ENCODE measurements at regions not wholly inside any gene's neighbourhood (a gene's known extent, or its start where the extent isn't known, plus 50 kb on each side); places are given as distances from the start of the nearest gene placed in this dataset.
A peak's percentile ranks its signal among the peaks of the same experiment; 100 is the strongest.

DNA sequence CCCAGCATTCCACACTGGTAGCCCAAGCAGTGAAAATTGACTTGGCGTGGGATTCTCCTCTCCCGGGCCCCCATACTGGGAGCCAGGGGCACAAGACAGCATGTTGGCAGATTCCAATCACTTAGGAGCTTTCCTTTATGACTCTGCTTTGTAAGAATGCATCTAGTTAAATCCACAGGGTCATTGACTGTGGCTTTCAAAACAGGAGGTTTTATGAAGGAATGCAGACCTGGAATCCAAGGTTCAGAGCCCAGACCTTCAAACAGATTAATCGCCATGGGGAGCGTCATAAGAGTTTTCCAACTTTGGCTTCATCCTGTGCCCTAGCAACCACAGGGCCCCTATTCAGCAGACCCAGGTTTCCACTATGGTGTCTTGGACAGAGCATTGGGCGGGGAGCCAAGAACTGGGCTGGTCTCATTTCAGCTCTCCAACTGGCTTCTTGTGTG is 76.4 kb upstream of the RMST start:
- TF ChIP-seq, protein P1, sequence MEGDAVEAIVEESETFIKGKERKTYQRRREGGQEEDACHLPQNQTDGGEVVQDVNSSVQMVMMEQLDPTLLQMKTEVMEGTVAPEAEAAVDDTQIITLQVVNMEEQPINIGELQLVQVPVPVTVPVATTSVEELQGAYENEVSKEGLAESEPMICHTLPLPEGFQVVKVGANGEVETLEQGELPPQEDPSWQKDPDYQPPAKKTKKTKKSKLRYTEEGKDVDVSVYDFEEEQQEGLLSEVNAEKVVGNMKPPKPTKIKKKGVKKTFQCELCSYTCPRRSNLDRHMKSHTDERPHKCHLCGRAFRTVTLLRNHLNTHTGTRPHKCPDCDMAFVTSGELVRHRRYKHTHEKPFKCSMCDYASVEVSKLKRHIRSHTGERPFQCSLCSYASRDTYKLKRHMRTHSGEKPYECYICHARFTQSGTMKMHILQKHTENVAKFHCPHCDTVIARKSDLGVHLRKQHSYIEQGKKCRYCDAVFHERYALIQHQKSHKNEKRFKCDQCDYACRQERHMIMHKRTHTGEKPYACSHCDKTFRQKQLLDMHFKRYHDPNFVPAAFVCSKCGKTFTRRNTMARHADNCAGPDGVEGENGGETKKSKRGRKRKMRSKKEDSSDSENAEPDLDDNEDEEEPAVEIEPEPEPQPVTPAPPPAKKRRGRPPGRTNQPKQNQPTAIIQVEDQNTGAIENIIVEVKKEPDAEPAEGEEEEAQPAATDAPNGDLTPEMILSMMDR (IDR thresholded peaks at IDR 0.05), result no peak
- TF ChIP-seq TCF7L2 (IDR thresholded peaks at IDR 0.05; ENCODE audit: low read depth, low read length), result peak; percentile 56; the same call in 1 of the 2 replicates
- no peak overlapping the region for H3K4me3 ChIP-seq (ENCODE audit: low read depth in 2 of 2, low read length in 2 of 2)
- H3K4me1 ChIP-seq (ENCODE audit: control insufficient read depth, insufficient read depth, low read length), result no peaks in the 10 kb centered on the region
- BruUV-seq (replicated peaks), result no TSS peak
- DNase-seq (ENCODE audit: low read depth, low spot score), result no peak
- POLR2A ChIA-PET, result no interaction called here
- CTCF ChIA-PET, result no interaction called here
- in situ Hi-C loops (cut with HindIII; ENCODE audit: low pct_unique_long_range_greater_than_20kb, low sequenced_read_pairs) (no loop called here), intact Hi-C loops (cut with micrococcal nuclease; ENCODE audit: unreplicated experiment) (no loop called here)
- H3K27me3 ChIP-seq (ENCODE audit: control insufficient read depth, insufficient read depth, low read length), result no peaks in the 10 kb centered on the region
- no peaks in the 10 kb centered on the region; the same call in 1 of the 2 replicates for H3K36me3 ChIP-seq (ENCODE audit: control insufficient read depth, insufficient read depth, low read length)
- no peaks in the 10 kb centered on the region for H3K9me3 ChIP-seq (ENCODE audit: control insufficient read depth, insufficient read depth, low read depth, low read length)
- no peak overlapping the region for H3K27ac ChIP-seq (ENCODE audit: low read length)
- ATAC-seq, result peak; percentile 48; the same call in 1 of the 2 replicates

DNA sequence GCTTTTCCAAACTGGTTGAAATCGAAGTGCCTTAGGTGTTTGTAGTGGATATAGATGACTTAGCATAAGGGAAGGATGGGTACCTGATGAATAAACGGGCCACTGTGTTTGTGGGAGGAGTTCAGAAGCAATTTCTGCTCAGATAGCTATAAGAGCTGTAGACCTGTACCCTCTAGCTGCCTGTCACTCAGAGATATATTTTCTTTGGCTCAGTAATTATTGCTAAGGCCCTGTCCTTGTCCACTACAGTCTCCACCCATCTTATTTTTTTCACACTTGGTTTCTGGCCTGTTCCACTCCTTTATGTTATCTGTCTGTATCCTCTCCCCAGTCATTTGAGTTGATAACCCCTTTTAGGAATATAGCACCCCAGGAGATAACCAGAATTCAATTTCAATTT is 74.8 kb upstream of the RMST start:
- H3K27me3 ChIP-seq (ENCODE audit: control insufficient read depth, insufficient read depth, low read length), result no peaks in the 10 kb centered on the region
- intact Hi-C loops (cut with micrococcal nuclease; ENCODE audit: unreplicated experiment) (no loop called here), in situ Hi-C loops (cut with HindIII; ENCODE audit: low pct_unique_long_range_greater_than_20kb, low sequenced_read_pairs) (no loop called here)
- ATAC-seq (no peak), DNase-seq (ENCODE audit: low read depth, low spot score) (no peak)
- TF ChIP-seq SIN3A (IDR thresholded peaks at IDR 0.05; ENCODE audit: borderline replicate concordance, insufficient read depth, low read depth, low read length) (no peak), POLR2AphosphoS5 (IDR thresholded peaks at IDR 0.05; ENCODE audit: low read depth, low read length) (no peak), TCF7L2 (IDR thresholded peaks at IDR 0.05; ENCODE audit: low read depth, low read length) (no peak)
- TF ChIP-seq, protein P2, sequence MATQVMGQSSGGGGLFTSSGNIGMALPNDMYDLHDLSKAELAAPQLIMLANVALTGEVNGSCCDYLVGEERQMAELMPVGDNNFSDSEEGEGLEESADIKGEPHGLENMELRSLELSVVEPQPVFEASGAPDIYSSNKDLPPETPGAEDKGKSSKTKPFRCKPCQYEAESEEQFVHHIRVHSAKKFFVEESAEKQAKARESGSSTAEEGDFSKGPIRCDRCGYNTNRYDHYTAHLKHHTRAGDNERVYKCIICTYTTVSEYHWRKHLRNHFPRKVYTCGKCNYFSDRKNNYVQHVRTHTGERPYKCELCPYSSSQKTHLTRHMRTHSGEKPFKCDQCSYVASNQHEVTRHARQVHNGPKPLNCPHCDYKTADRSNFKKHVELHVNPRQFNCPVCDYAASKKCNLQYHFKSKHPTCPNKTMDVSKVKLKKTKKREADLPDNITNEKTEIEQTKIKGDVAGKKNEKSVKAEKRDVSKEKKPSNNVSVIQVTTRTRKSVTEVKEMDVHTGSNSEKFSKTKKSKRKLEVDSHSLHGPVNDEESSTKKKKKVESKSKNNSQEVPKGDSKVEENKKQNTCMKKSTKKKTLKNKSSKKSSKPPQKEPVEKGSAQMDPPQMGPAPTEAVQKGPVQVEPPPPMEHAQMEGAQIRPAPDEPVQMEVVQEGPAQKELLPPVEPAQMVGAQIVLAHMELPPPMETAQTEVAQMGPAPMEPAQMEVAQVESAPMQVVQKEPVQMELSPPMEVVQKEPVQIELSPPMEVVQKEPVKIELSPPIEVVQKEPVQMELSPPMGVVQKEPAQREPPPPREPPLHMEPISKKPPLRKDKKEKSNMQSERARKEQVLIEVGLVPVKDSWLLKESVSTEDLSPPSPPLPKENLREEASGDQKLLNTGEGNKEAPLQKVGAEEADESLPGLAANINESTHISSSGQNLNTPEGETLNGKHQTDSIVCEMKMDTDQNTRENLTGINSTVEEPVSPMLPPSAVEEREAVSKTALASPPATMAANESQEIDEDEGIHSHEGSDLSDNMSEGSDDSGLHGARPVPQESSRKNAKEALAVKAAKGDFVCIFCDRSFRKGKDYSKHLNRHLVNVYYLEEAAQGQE (IDR thresholded peaks at IDR 0.05; ENCODE audit: insufficient read depth in 1 of 2, low read depth in 2 of 2, low read length in 1 of 2), result no peak
- TF ChIP-seq, protein P1 (IDR thresholded peaks at IDR 0.05), result no peak
- no peaks in the 10 kb centered on the region for H3K4me1 ChIP-seq (ENCODE audit: control insufficient read depth, insufficient read depth, low read length)
- H3K9me3 ChIP-seq (ENCODE audit: control insufficient read depth, insufficient read depth, low read depth, low read length), result no peaks in the 10 kb centered on the region
- no peak overlapping the region for H3K4me3 ChIP-seq (ENCODE audit: low read depth in 2 of 2, low read length in 2 of 2)
- BruUV-seq (replicated peaks), result no TSS peak
- ChIA-PET POLR2A (no interaction called here), CTCF (interaction anchor here (0.5 kb wide), 1 partner anchor 401 kb away, joined by 5 read pairs; no protein-coding TSS in a partner anchor)
- H3K36me3 ChIP-seq (ENCODE audit: control insufficient read depth, insufficient read depth, low read length), result no peaks in the 10 kb centered on the region; the same call in 1 of the 2 replicates
- H3K27ac ChIP-seq (ENCODE audit: low read length), result no peak overlapping the region

Data from Panc1 (cell line).